ENCODE measurements at regions not wholly inside any gene's neighbourhood (a gene's known extent, or its start where the extent isn't known, plus 50 kb on each side); places are given as distances from the start of the nearest gene placed in this dataset.

- no peaks in the 10 kb centered on the region for H3K9me3 ChIP-seq (ENCODE audit: insufficient read depth, low read length, severe bottlenecking)
- H3K9ac ChIP-seq (ENCODE audit: low read depth, low read length): no peak overlapping the region
- no peaks in the 10 kb centered on the region for H3K27me3 ChIP-seq (ENCODE audit: insufficient read depth, low read length, poor library complexity)
- DNase-seq (no peak), ATAC-seq (ENCODE audit: insufficient read depth, low read depth) (no peak)
- TF ChIP-seq CTCF (IDR thresholded peaks at IDR 0.05; ENCODE audit: borderline replicate concordance, extremely low read depth, low read length, poor library complexity, severe bottlenecking) (no peak), EZH2 (IDR thresholded peaks at IDR 0.05; ENCODE audit: borderline replicate concordance, low read depth, low read length, severe bottlenecking) (no peak)
- no peak overlapping the region for H2AFZ ChIP-seq (ENCODE audit: low read depth, low read length)
- peaks cover 4% of the 10 kb centered on the region; the same call in 1 of the 2 replicates for H4K20me1 ChIP-seq (ENCODE audit: insufficient read depth, low read length)
- no peak overlapping the region for H3K4me2 ChIP-seq (ENCODE audit: insufficient read depth, low read length)
- H3K4me3 ChIP-seq (ENCODE audit: low read depth in 1 of 2, low read length in 2 of 2): no peak overlapping the region
- no peak overlapping the region for H3K27ac ChIP-seq (ENCODE audit: low read length)
- H3K36me3 ChIP-seq (ENCODE audit: insufficient read depth, low read length): no peaks in the 10 kb centered on the region
- H3K4me1 ChIP-seq (ENCODE audit: insufficient read depth, low read length): no peaks in the 10 kb centered on the region
- H3K79me2 ChIP-seq (ENCODE audit: insufficient read depth, low read length): no peaks in the 10 kb centered on the region
Observed at GRCh38 chr3:10680796-10681195, 135.2 kb upstream of the SLC6A11 start.

- no peaks in the 10 kb centered on the region for H3K36me3 ChIP-seq (ENCODE audit: insufficient read depth, low read length)
- no peak overlapping the region for H3K9ac ChIP-seq (ENCODE audit: low read depth, low read length)
- H3K27me3 ChIP-seq (ENCODE audit: insufficient read depth, low read length, poor library complexity): no peaks in the 10 kb centered on the region
- H2AFZ ChIP-seq (ENCODE audit: low read depth, low read length): no peak overlapping the region
- H3K4me3 ChIP-seq (ENCODE audit: low read depth in 1 of 2, low read length in 2 of 2): no peak overlapping the region
- H3K4me1 ChIP-seq (ENCODE audit: insufficient read depth, low read length): no peaks in the 10 kb centered on the region
- no peak overlapping the region for H3K4me2 ChIP-seq (ENCODE audit: insufficient read depth, low read length)
- no peak for ATAC-seq (ENCODE audit: insufficient read depth, low read depth)
- H3K9me3 ChIP-seq (ENCODE audit: insufficient read depth, low read length, severe bottlenecking): no peaks in the 10 kb centered on the region
- TF ChIP-seq EZH2 (IDR thresholded peaks at IDR 0.05; ENCODE audit: borderline replicate concordance, low read depth, low read length, severe bottlenecking) (no peak), CTCF (IDR thresholded peaks at IDR 0.05; ENCODE audit: borderline replicate concordance, extremely low read depth, low read length, poor library complexity, severe bottlenecking) (no peak)
- no peaks in the 10 kb centered on the region for H3K79me2 ChIP-seq (ENCODE audit: insufficient read depth, low read length)
- DNase-seq: no peak
- peaks cover 4% of the 10 kb centered on the region; the same call in 1 of the 2 replicates for H4K20me1 ChIP-seq (ENCODE audit: insufficient read depth, low read length)
- H3K27ac ChIP-seq (ENCODE audit: low read length): no peak overlapping the region
Observed at GRCh38 chr3:10682692-10683091, 133.3 kb upstream of the SLC6A11 start.

- H3K27me3 ChIP-seq (ENCODE audit: insufficient read depth, low read length, poor library complexity): no peaks in the 10 kb centered on the region
- H3K36me3 ChIP-seq (ENCODE audit: insufficient read depth, low read length): no peaks in the 10 kb centered on the region
- TF ChIP-seq EZH2 (IDR thresholded peaks at IDR 0.05; ENCODE audit: borderline replicate concordance, low read depth, low read length, severe bottlenecking): no peak
- TF ChIP-seq CTCF (IDR thresholded peaks at IDR 0.05; ENCODE audit: borderline replicate concordance, extremely low read depth, low read length, poor library complexity, severe bottlenecking): no peak
- H3K9me3 ChIP-seq (ENCODE audit: insufficient read depth, low read length, severe bottlenecking): no peaks in the 10 kb centered on the region
- peaks cover 4% of the 10 kb centered on the region; the same call in 1 of the 2 replicates for H4K20me1 ChIP-seq (ENCODE audit: insufficient read depth, low read length)
- H3K9ac ChIP-seq (ENCODE audit: low read depth, low read length): no peak overlapping the region
- ATAC-seq (ENCODE audit: insufficient read depth, low read depth) (no peak), DNase-seq (no peak)
- no peak overlapping the region for H3K27ac ChIP-seq (ENCODE audit: low read length)
- no peaks in the 10 kb centered on the region for H3K4me1 ChIP-seq (ENCODE audit: insufficient read depth, low read length)
- no peaks in the 10 kb centered on the region for H3K79me2 ChIP-seq (ENCODE audit: insufficient read depth, low read length)
- H3K4me2 ChIP-seq (ENCODE audit: insufficient read depth, low read length): no peak overlapping the region
- H2AFZ ChIP-seq (ENCODE audit: low read depth, low read length): no peak overlapping the region
- no peak overlapping the region for H3K4me3 ChIP-seq (ENCODE audit: low read depth in 1 of 2, low read length in 2 of 2)
Observed at GRCh38 chr3:10683106-10683505, 132.9 kb upstream of the SLC6A11 start.

- H3K79me2 ChIP-seq (ENCODE audit: insufficient read depth, low read length): no peaks in the 10 kb centered on the region
- no peak overlapping the region for H3K9ac ChIP-seq (ENCODE audit: low read depth, low read length)
- no peak overlapping the region for H2AFZ ChIP-seq (ENCODE audit: low read depth, low read length)
- no peak for DNase-seq
- H4K20me1 ChIP-seq (ENCODE audit: insufficient read depth, low read length): peaks cover 4% of the 10 kb centered on the region; the same call in 1 of the 2 replicates
- peaks cover 7% of the 10 kb centered on the region for H3K27me3 ChIP-seq (ENCODE audit: insufficient read depth, low read length, poor library complexity)
- no peaks in the 10 kb centered on the region for H3K36me3 ChIP-seq (ENCODE audit: insufficient read depth, low read length)
- H3K27ac ChIP-seq (ENCODE audit: low read length): no peak overlapping the region
- H3K4me3 ChIP-seq (ENCODE audit: low read depth in 1 of 2, low read length in 2 of 2): no peak overlapping the region
- no peak for ATAC-seq (ENCODE audit: insufficient read depth, low read depth)
- no peak for TF ChIP-seq CTCF (IDR thresholded peaks at IDR 0.05; ENCODE audit: borderline replicate concordance, extremely low read depth, low read length, poor library complexity, severe bottlenecking)
- TF ChIP-seq EZH2 (IDR thresholded peaks at IDR 0.05; ENCODE audit: borderline replicate concordance, low read depth, low read length, severe bottlenecking): no peak
- no peak overlapping the region for H3K4me2 ChIP-seq (ENCODE audit: insufficient read depth, low read length)
- no peaks in the 10 kb centered on the region for H3K9me3 ChIP-seq (ENCODE audit: insufficient read depth, low read length, severe bottlenecking)
- no peaks in the 10 kb centered on the region for H3K4me1 ChIP-seq (ENCODE audit: insufficient read depth, low read length)
Observed at GRCh38 chr3:10688126-10688525, 127.9 kb upstream of the SLC6A11 start.
